ENCODE measurements at regions not wholly inside any gene's neighbourhood (a gene's known extent, or its start where the extent isn't known, plus 50 kb on each side); places are given as distances from the start of the nearest gene placed in this dataset.

GRCh38 chr22:48070083-48070482, 1307.6 kb downstream of the TBC1D22A start:
- DNase-seq (no peak), ATAC-seq (no peak)
- 71 to 81% (median 76%) methylated on average over 9 of the region's 9 CpGs for WGBS, 4 donors
- peaks cover 0 to 3% (median 0%) of the 10 kb centered on the region in 9 donors for H3K27me3 ChIP-seq
- H3K4me1 ChIP-seq: no peaks in the 10 kb centered on the region
- no peak for TF ChIP-seq POLR2A (IDR thresholded peaks at IDR 0.05)
- TF ChIP-seq, protein P1, sequence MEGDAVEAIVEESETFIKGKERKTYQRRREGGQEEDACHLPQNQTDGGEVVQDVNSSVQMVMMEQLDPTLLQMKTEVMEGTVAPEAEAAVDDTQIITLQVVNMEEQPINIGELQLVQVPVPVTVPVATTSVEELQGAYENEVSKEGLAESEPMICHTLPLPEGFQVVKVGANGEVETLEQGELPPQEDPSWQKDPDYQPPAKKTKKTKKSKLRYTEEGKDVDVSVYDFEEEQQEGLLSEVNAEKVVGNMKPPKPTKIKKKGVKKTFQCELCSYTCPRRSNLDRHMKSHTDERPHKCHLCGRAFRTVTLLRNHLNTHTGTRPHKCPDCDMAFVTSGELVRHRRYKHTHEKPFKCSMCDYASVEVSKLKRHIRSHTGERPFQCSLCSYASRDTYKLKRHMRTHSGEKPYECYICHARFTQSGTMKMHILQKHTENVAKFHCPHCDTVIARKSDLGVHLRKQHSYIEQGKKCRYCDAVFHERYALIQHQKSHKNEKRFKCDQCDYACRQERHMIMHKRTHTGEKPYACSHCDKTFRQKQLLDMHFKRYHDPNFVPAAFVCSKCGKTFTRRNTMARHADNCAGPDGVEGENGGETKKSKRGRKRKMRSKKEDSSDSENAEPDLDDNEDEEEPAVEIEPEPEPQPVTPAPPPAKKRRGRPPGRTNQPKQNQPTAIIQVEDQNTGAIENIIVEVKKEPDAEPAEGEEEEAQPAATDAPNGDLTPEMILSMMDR (IDR thresholded peaks at IDR 0.05): no peak
- no peak overlapping the region for H3K4me3 ChIP-seq
- peaks cover 0 to 11% (median 0%) of the 10 kb centered on the region in 12 donors for H3K9me3 ChIP-seq
- intact Hi-C loops (cut with DNase I): no loop called here
- no peaks in the 10 kb centered on the region for H3K36me3 ChIP-seq
- H3K27ac ChIP-seq: no peak overlapping the region

- peaks cover 0 to 4% (median 0%) of the 10 kb centered on the region in 9 donors for H3K27me3 ChIP-seq
- ATAC-seq (no peak), DNase-seq (no peak)
- peaks cover 0 to 11% (median 0%) of the 10 kb centered on the region in 12 donors for H3K9me3 ChIP-seq
- no peaks in the 10 kb centered on the region for H3K36me3 ChIP-seq
- no peaks in the 10 kb centered on the region for H3K4me1 ChIP-seq
- TF ChIP-seq POLR2A (IDR thresholded peaks at IDR 0.05): no peak
- TF ChIP-seq, protein P1 (IDR thresholded peaks at IDR 0.05): no peak
- H3K4me3 ChIP-seq: no peak overlapping the region
- no peak overlapping the region for H3K27ac ChIP-seq
- 85 to 92% (median 89%) methylated on average over 2 of the region's 2 CpGs for WGBS, 4 donors
- intact Hi-C loops (cut with DNase I): no loop called here
Measured at GRCh38 chr22:48069256-48069655, 1306.8 kb downstream of the TBC1D22A start.

GRCh38 chr22:48068323-48068885, 1306.0 kb downstream of the TBC1D22A start:
- Histone ChIP-seq H3K4me3 (no peak overlapping the region), H3K9me3 (peaks cover 0 to 11% (median 0%) of the 10 kb centered on the region in 12 donors), H3K27me3 (peaks cover 0 to 5% (median 0%) of the 10 kb centered on the region in 9 donors), H3K4me1 (no peaks in the 10 kb centered on the region), H3K27ac (no peak overlapping the region), H3K36me3 (no peaks in the 10 kb centered on the region)
- TF ChIP-seq, protein P1 (IDR thresholded peaks at IDR 0.05): no peak
- TF ChIP-seq POLR2A (IDR thresholded peaks at IDR 0.05): no peak
- WGBS, 4 donors: 85 to 90% (median 87%) methylated on average over 18 of the region's 18 CpGs
- intact Hi-C loops (cut with DNase I): no loop called here
- DNase-seq: no peak
- ATAC-seq: no peak

DNA sequence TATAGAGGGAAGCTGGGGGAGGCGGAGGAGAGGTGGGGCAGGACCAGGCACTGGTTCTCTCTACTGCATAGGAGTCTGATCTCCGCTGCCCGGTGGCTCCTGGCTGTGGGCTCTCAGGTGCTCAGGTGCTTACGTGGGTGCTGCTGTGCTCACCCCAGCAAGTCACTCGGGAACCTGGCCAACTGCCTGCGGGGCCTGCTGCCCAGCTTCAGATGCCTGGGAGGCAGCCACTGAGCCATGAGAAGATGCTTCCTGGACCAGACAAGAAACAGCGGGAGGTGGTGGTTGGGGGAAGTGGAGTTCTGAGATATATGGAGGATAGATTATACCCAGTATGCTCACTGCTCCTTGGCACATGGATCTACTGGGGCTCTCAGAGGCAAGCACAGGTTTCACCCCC, 1303.4 kb downstream of the TBC1D22A start:
- TF ChIP-seq, protein P1 (IDR thresholded peaks at IDR 0.05): no peak
- no peak for TF ChIP-seq POLR2A (IDR thresholded peaks at IDR 0.05)
- DNase-seq (no peak), ATAC-seq (no peak)
- Histone ChIP-seq H3K27me3 (peaks cover 0 to 5% (median 0%) of the 10 kb centered on the region in 9 donors), H3K36me3 (no peaks in the 10 kb centered on the region), H3K4me3 (no peak overlapping the region), H3K27ac (no peak overlapping the region), H3K9me3 (peaks cover 0 to 11% (median 0%) of the 10 kb centered on the region in 12 donors), H3K4me1 (no peaks in the 10 kb centered on the region)
- WGBS, 4 donors: 79 to 90% (median 88%) methylated on average over 7 of the region's 7 CpGs
- intact Hi-C loops (cut with DNase I): no loop called here

Measured in heart left ventricle (tissue), 16 donors.